EH (cell line): ENCODE measurements at regions not wholly inside any gene's neighbourhood (a gene's known extent, or its start where the extent isn't known, plus 50 kb on each side); places are given as distances from the start of the nearest gene placed in this dataset.
"Not testable (repeated sequence)": the region's sequence is repeated elsewhere in the genome, so short reads cannot be mapped to it uniquely, and the experiment has no call there.

Source experiments
- DNase-seq: peaks from one replicate; pipeline ENCODE4 v3.0.0-alpha.2; 2015; ENCODE audit warnings: low read depth

DNA sequence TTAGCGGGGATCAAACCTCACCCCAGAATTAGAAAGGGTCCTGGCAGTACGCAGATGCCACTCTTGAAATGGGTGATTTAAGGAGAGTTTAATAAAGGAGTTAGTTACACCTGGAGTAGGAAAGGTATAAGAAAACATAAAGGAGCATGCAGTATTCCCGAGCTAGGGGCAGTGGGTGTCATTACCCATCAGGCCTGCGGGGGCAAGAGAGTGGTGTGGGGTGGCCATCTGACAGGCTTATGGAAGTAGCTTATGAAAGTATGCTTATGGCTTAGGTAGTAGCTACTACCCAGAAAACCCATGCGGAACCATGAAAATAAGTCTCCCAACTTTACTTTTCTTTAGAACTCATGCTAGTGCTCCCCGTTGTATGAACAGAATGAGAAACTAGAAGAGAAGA, 568.9 kb upstream of the ACVR2A start:
- DNase-seq: no peak

DNA sequence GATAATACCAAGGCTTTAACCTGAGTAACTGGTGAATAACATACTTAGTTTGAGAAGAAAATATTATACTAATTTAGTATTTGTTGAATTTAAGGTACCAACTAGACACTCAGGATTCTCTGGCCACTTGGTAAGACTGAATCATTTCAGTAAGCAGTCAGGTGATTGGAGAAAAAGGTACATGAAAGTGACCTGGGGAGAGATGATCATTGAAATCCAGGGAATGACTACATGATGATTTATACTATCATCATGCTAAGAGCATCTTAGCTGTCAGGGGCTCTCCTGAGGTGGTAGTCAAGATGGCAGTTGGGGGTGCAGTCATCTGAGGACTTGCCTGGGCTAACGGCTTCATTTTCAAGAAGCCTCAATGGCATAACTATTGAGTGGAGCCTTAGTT, 571.2 kb upstream of the ACVR2A start:
- no peak for DNase-seq

GRCh38 chr2:147273106-147273505, 571.7 kb upstream of the ACVR2A start:
- DNase-seq: no peak

- DNase-seq: not testable (repeated sequence)
These were observed 575.2 kb upstream of the ACVR2A start for GRCh38 chr2:147269581-147269980.

- DNase-seq: no peak
These were observed 584.6 kb upstream of the ACVR2A start for GRCh38 chr2:147260241-147260640.

DNA sequence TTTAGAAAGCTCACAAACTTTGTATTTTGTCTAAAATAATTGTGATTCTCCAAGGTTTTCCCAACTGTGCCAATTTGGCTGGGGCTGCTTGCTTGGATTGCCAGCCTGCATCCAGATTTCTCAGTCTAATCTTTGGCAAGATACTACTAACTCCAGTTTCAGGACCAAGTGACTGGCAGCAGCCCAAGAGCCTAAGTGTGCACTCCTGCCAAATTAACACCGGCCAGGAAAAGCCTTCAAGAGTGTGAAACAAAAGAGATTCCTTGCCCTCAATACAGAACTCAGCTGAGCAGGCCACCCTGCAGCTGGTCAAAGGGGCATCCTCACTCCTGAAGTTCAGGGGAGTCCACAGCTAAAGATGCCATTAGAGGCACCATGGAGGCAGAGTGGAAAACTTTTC, 589.0 kb upstream of the ACVR2A start:
- DNase-seq: no peak

GRCh38 chr2:147250652-147251356, 594.0 kb upstream of the ACVR2A start:
- DNase-seq: no peak

GRCh38 chr2:147247749-147248148, 597.1 kb upstream of the ACVR2A start:
- DNase-seq: no peak

GRCh38 chr2:147242445-147242844, 602.4 kb upstream of the ACVR2A start:
- DNase-seq: no peak

DNA sequence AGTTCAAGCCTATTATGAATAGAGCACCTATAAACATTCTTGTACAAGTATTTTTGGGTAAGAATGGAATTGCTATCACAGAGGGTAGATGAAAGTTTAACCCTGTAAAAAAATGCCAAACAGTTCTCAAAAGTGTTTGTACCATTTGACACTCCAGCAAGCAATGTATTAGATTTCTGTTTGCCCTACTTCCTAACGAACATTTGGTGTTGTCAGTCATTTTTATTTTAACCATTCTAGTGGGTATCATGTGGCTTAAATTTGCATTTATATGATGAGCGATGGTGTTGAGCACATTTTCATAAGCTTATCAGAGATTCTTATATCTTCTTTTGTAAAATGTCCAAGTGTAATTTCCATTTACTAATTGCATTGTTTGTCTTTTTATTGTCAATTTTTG, 608.2 kb upstream of the ACVR2A start:
- DNase-seq: no peak

GRCh38 chr2:147232225-147232669, 612.6 kb upstream of the ACVR2A start:
- DNase-seq: no peak

GRCh38 chr2:147231607-147232006, 613.2 kb upstream of the ACVR2A start:
- DNase-seq: no peak

GRCh38 chr2:147231081-147231480, 613.7 kb upstream of the ACVR2A start:
- DNase-seq: no peak

GRCh38 chr2:147227313-147227712, 617.5 kb upstream of the ACVR2A start:
- DNase-seq: no peak

DNA sequence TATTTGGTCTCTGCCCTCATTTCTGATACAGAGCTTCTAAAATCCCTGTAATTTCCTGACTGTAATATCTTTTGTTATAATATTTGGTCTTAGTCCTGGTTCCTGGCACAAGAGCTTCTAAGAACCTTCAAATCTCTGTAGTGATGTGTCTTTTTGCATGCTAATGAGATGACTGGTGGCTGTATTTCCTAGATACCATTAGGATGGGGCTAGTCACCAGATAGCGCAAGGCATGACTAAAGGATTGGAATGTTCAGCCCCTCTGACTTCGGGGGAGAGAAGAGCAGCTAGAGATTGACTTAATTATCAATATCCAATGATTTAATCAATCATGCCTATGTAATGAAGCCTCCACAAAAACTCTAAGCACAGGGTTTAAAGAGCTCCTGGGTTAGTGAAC, 620.8 kb upstream of the ACVR2A start:
- DNase-seq: no peak

DNA sequence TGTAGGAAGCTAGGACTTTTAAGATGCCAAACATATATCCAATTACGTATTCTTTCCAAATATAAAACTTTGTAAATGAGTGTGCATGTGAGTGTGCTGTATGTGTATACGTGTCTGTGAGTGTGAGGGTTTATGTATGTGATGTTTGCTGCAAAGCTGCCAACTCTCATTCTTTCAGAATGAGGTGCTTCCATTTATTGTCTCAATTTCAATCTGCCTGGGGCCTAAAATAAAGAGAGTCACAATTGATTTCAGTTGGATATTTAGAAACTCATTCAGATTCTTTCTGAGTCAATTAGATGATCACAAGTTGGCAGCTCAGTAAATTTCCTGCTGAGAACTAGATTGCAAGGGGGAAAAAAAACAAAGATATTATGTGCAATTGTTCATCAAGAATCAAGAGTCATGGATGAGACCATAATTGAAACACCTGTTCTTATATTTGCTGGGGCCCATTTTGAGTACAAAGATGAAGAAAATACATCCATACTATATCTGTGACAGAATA, 621.2 kb upstream of the ACVR2A start:
- no peak for DNase-seq

GRCh38 chr2:147223119-147223518, 621.7 kb upstream of the ACVR2A start:
- no peak for DNase-seq

GRCh38 chr2:147222506-147222905, 622.3 kb upstream of the ACVR2A start:
- DNase-seq: no peak

GRCh38 chr2:147214914-147215313, 629.9 kb upstream of the ACVR2A start:
- no peak for DNase-seq

DNA sequence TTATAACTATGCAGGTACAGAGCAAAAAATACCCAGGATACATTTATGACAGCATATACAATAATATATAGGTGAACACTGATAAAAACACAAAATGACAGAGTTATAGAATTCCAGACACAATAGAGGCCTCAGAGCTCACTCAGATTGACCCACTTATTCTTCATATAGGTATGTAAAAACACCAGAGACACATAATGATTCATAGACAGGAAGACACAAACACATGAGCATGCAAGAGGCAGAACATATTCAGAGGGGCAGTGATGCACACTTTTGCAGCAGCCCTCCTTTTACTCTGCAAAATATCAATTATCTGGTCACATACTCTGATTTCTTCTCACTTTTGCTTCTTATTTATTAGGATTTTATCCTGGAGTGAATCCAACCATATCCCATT, 633.3 kb upstream of the ACVR2A start:
- DNase-seq: no peak

DNA sequence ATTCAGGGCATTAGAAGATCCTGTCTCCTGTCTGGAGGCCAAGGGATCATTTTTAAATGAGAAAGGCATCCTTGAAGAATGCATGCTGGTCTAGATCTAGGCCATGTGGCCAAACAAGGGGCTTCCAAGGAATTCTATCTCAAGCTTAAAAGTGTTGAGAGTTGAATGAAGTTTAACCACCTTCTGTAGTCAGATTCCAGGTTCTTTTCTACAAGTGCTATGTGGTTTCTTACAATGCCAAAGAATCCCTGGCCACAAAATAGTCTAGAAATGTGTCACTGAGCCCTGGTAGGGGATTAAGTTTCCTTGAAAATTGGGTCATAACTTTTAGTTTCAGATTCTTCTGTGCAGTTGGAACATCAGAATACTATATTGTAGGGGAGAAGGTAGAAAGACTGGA, 640.7 kb upstream of the ACVR2A start:
- DNase-seq: no peak

DNA sequence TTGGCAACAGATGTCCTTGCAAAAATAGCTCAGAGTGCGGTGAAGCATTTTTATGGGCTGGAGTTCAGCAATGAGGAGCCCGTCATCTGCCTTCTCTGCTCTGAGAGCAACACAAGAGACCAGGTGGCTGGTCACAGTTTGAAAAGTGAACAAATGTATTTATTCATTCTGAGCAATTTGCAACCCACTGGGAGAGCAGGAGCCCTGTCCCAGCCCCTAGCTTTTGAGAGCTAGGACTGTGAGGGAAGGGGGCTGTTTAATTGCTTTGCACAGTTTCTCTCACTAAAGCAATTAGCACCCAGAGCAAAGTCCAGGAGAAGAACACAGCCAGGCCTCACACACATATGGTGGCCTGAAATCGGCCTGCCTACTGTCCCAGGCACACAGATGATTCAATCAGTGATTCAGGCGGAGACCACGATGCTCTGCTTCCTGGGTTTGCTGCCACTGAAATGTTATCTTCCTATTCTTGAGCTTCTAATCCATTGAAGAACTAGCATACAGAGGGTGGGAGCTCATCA, 646.1 kb upstream of the ACVR2A start:
- DNase-seq: no peak

GRCh38 chr2:147197754-147198483, 646.9 kb upstream of the ACVR2A start:
- no peak for DNase-seq
